Fibroblast of lung (primary cell): ENCODE measurements at regions not wholly inside any gene's neighbourhood (a gene's known extent, or its start where the extent isn't known, plus 50 kb on each side); places are given as distances from the start of the nearest gene placed in this dataset.

ENCODE experiments used
- EZH2 ChIP-seq: IDR thresholded peaks from 2 replicates; pipeline ENCODE4 v1.5.1; 2012; ENCODE audit warnings: low read length, control low read depth, mild to moderate bottlenecking; ENCODE audit errors: missing control alignments
- TF ChIP-seq, protein P1 (sequence below), 2 donors: IDR thresholded peaks in 1 of 2; conservative IDR thresholded peaks in 1 of 2; 1 replicate in 1 of 2; 2 replicates in 1 of 2; pipeline ENCODE4 v1.5.1; 2011 to 2012; ENCODE audit warnings: low read length in 2 of 2, control low read depth in 1 of 2, inconsistent platforms in 1 of 2, low read depth in 1 of 2, mild to moderate bottlenecking in 1 of 2

DNA sequence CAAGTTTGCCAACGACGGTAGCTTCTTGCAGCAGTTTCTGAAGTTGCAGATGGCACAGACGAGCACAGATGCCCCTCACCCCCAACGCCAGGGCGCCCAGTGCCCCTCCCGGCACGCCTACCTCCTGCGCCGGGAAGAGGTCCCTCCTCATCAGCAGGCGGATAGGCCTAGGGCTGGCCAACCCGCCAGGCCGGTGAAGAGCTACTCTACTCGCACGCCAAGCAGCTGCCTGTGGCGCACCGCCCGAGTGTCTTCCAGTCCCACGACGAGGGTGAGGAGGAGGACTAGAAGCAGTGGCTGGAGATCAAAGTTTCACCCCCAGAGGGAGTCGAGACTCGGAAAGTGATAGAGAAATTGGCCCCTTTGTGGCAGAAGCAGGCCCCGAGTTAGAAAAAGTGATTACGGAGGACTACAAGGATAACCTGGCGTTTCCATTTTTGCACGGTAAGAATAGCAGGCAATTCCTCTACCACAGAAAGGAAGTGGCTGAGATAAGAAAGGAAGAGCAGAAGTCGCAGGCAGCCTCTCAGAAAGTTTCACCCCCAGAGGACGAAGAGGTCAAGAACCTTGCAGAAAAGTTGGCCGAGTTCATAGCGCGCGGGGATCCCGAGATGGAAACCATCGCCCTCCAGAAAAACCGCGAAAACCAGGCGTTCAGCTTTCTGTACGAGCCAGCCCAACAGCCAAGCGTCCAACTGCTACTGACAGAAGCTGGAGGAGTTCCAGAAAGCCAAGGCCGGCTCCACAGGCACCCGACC lies 170.4 kb downstream of the HINT1 start:
- no peak for TF ChIP-seq EZH2
- TF ChIP-seq, protein P1, sequence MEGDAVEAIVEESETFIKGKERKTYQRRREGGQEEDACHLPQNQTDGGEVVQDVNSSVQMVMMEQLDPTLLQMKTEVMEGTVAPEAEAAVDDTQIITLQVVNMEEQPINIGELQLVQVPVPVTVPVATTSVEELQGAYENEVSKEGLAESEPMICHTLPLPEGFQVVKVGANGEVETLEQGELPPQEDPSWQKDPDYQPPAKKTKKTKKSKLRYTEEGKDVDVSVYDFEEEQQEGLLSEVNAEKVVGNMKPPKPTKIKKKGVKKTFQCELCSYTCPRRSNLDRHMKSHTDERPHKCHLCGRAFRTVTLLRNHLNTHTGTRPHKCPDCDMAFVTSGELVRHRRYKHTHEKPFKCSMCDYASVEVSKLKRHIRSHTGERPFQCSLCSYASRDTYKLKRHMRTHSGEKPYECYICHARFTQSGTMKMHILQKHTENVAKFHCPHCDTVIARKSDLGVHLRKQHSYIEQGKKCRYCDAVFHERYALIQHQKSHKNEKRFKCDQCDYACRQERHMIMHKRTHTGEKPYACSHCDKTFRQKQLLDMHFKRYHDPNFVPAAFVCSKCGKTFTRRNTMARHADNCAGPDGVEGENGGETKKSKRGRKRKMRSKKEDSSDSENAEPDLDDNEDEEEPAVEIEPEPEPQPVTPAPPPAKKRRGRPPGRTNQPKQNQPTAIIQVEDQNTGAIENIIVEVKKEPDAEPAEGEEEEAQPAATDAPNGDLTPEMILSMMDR (conservative IDR thresholded peaks at IDR 0.05 in 1 of 2, IDR thresholded peaks at IDR 0.05 in 1 of 2; ENCODE audit: low read depth in 1 of 2, low read length in 2 of 2): no peak
